Smooth muscle cell (in vitro differentiated cells): ENCODE measurements at regions not wholly inside any gene's neighbourhood (a gene's known extent, or its start where the extent isn't known, plus 50 kb on each side); places are given as distances from the start of the nearest gene placed in this dataset.
"Not testable (repeated sequence)": the region's sequence is repeated elsewhere in the genome, so short reads cannot be mapped to it uniquely, and the experiment has no call there.

Experiments
- DNase-seq: peaks from one replicate; lab custom pipeline; 2025; ENCODE audit not compliant: unreplicated experiment; lab: John Stamatoyannopoulos, UW
- H2AFZ ChIP-seq: fragments of 200-600 bp; sonication (generic); 2 replicates; pipeline ENCODE4 v1.6.0; 2016; ENCODE audit warnings: antibody characterized with exemption, low read depth, mild to moderate bottlenecking
- H3F3A ChIP-seq: fragments of 200-600 bp; sonication (generic); 2 replicates; pipeline ENCODE4 v1.6.0; 2017; ENCODE audit warnings: antibody characterized with exemption, low read depth
- H3K27ac ChIP-seq: fragments of 200-600 bp; sonication (generic); 2 replicates; pipeline ENCODE4 v1.5.1; 2016; ENCODE audit warnings: low read depth, mild to moderate bottlenecking
- H3K27me3 ChIP-seq: fragments of 200-600 bp; sonication (generic); 2 replicates; pipeline ENCODE4 v1.6.1; 2016; ENCODE audit warnings: low read depth, mild to moderate bottlenecking
- H3K36me3 ChIP-seq: fragments of 200-600 bp; sonication (generic); 2 replicates; pipeline ENCODE4 v1.5.1; 2016; ENCODE audit warnings: low read depth
- H3K4me1 ChIP-seq: fragments of 200-600 bp; sonication (generic); 2 replicates; pipeline ENCODE4 v1.5.1; 2016; ENCODE audit warnings: low read depth
- H3K4me2 ChIP-seq: fragments of 200-600 bp; sonication (generic); 2 replicates; pipeline ENCODE4 v1.6.0; 2016; ENCODE audit warnings: mild to moderate bottlenecking
- H3K4me3 ChIP-seq: fragments of 200-600 bp; sonication (generic); 2 replicates; pipeline ENCODE4 v1.5.1; 2016; ENCODE audit warnings: mild to moderate bottlenecking
- H3K79me2 ChIP-seq: fragments of 200-600 bp; sonication (generic); 2 replicates; pipeline ENCODE4 v1.6.0; 2016; ENCODE audit warnings: low read depth, mild to moderate bottlenecking
- H3K9ac ChIP-seq: fragments of 200-600 bp; sonication (generic); 2 replicates; pipeline ENCODE4 v1.6.0; 2016; ENCODE audit warnings: low read depth
- H3K9me3 ChIP-seq: fragments of 200-600 bp; sonication (generic); replicated peaks from 2 replicates; pipeline ENCODE4 v1.5.1; 2016; ENCODE audit warnings: low read depth
- H4K20me1 ChIP-seq: fragments of 200-600 bp; sonication (generic); 2 replicates; pipeline ENCODE4 v1.6.0; 2016; ENCODE audit warnings: low read depth
- CTCF ChIP-seq: fragments of 200-600 bp; sonication (generic); IDR thresholded peaks from 2 replicates; pipeline ENCODE4 v1.5.1; 2017; ENCODE audit warnings: borderline replicate concordance, mild to moderate bottlenecking, antibody characterized with exemption; ENCODE audit not compliant: insufficient read depth, poor library complexity, severe bottlenecking
- WGBS: methylation state at CpG from one replicate; pipeline ENCODE4 v1.1.7; 2016; ENCODE audit warnings: low lambda C conversion rate; 5-methylcytosine and 5-hydroxymethylcytosine counted together

- no peak for TF ChIP-seq CTCF
- Histone ChIP-seq H3K4me1 (no peaks in the 10 kb centered on the region), H3K9me3 (peaks cover 4% of the 10 kb centered on the region), H3K79me2 (no peaks in the 10 kb centered on the region), H3F3A (no peaks in the 10 kb centered on the region), H3K9ac (no peak overlapping the region), H3K27ac (no peak overlapping the region), H3K4me3 (no peak overlapping the region), H3K27me3 (no peaks in the 10 kb centered on the region), H4K20me1 (no peaks in the 10 kb centered on the region), H3K36me3 (no peaks in the 10 kb centered on the region), H2AFZ (no peak overlapping the region), H3K4me2 (no peak overlapping the region)
- WGBS, result 25% methylated on average over 1 of the region's 1 CpG
- no peak for DNase-seq
These were observed 155.4 kb downstream of the OR4C45 start for GRCh38 chr11:50188040-50188439.

GRCh38 chr11:50192743-50193142 lies 160.1 kb downstream of the OR4C45 start:
- Histone ChIP-seq H3K27me3 (no peaks in the 10 kb centered on the region), H4K20me1 (no peaks in the 10 kb centered on the region), H3K4me2 (no peak overlapping the region), H3K9ac (no peak overlapping the region), H3K27ac (no peak overlapping the region), H3K36me3 (no peaks in the 10 kb centered on the region), H3F3A (no peaks in the 10 kb centered on the region), H3K79me2 (no peaks in the 10 kb centered on the region), H3K9me3 (no peaks in the 10 kb centered on the region), H3K4me1 (no peaks in the 10 kb centered on the region), H2AFZ (no peak overlapping the region), H3K4me3 (no peak overlapping the region)
- DNase-seq, result no peak
- 54% methylated on average over 3 of the region's 3 CpGs for whole genome bisulfite sequencing
- TF ChIP-seq CTCF, result no peak

- no peaks in the 10 kb centered on the region for H4K20me1 ChIP-seq
- H2AFZ ChIP-seq, result no peak overlapping the region
- no peaks in the 10 kb centered on the region for H3F3A ChIP-seq
- no peaks in the 10 kb centered on the region for H3K27me3 ChIP-seq
- 51% methylated on average over 6 of the region's 6 CpGs for WGBS
- H3K9ac ChIP-seq, result no peak overlapping the region
- H3K4me3 ChIP-seq, result no peak overlapping the region
- no peaks in the 10 kb centered on the region for H3K9me3 ChIP-seq
- no peaks in the 10 kb centered on the region for H3K79me2 ChIP-seq
- H3K36me3 ChIP-seq, result no peaks in the 10 kb centered on the region
- TF ChIP-seq CTCF, result no peak
- no peak overlapping the region for H3K27ac ChIP-seq
- H3K4me1 ChIP-seq, result no peaks in the 10 kb centered on the region
- DNase-seq, result no peak
- H3K4me2 ChIP-seq, result no peak overlapping the region
These were observed 181.7 kb downstream of the OR4C45 start for GRCh38 chr11:50214376-50214775.

GRCh38 chr11:50220651-50221050 lies 188.0 kb downstream of the OR4C45 start:
- Histone ChIP-seq H3K4me2 (no peak overlapping the region), H3K4me1 (no peaks in the 10 kb centered on the region), H3K9me3 (no peaks in the 10 kb centered on the region), H3K4me3 (no peak overlapping the region), H3K9ac (no peak overlapping the region), H3K79me2 (no peaks in the 10 kb centered on the region), H3K27ac (no peak overlapping the region), H3K27me3 (no peaks in the 10 kb centered on the region), H3K36me3 (no peaks in the 10 kb centered on the region), H2AFZ (no peak overlapping the region), H3F3A (no peaks in the 10 kb centered on the region), H4K20me1 (no peaks in the 10 kb centered on the region)
- 75% methylated on average over 5 of the region's 5 CpGs for WGBS
- TF ChIP-seq CTCF, result no peak
- no peak for DNase-seq

GRCh38 chr11:50238368-50238767 lies 205.7 kb downstream of the OR4C45 start:
- H3K79me2 ChIP-seq, H3K27me3 ChIP-seq, H3K9ac ChIP-seq, H3K4me3 ChIP-seq, H3K27ac ChIP-seq, H3K36me3 ChIP-seq, DNase-seq, H3K4me1 ChIP-seq, H2AFZ ChIP-seq, H4K20me1 ChIP-seq, H3K4me2 ChIP-seq, H3F3A ChIP-seq: not testable (repeated sequence)
- 78% methylated on average over 4 of the region's 4 CpGs for WGBS
- H3K9me3 ChIP-seq, result peaks cover 10% of the 10 kb centered on the region
